HG03520 (cell line): ENCODE measurements at regions not wholly inside any gene's neighbourhood (a gene's known extent, or its start where the extent isn't known, plus 50 kb on each side); places are given as distances from the start of the nearest gene placed in this dataset.

ENCODE experiments used
- ATAC-seq: cut with Tn5 transposase; IDR thresholded peaks from one replicate; pipeline ENCODE4 v1.9.1; 2021; ENCODE audit warnings: mild to moderate bottlenecking, moderate library complexity; ENCODE audit not compliant: unreplicated experiment

DNA sequence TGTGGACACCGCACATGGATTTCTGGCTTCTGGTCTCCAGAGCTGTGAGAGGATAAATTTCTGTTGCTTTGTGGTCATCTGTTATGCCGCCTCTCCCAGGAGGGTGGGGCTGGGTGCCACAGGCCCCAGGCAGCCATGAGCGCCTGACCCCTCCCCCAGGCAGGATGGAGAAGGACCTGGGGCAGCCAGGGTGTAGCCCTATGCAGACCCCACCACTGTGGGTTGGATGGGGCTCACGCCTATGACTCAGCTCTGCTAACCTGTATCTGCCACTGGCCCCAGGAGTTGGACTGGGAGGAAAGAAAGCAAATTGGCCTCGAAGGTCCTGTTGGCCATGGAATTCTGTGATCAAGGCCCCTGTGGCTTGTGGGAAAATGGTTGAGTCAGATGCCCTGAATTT, 1351.1 kb downstream of the BRD1 start:
- no peak for ATAC-seq

- no peak for ATAC-seq
Observed at GRCh38 chr22:48475661-48476345, 1351.9 kb downstream of the BRD1 start.

- ATAC-seq: no peak
Observed at GRCh38 chr22:48474881-48475280, 1352.8 kb downstream of the BRD1 start.

- ATAC-seq: no peak
Observed at GRCh38 chr22:48473202-48473601, 1354.5 kb downstream of the BRD1 start.

GRCh38 chr22:48464246-48464645, 1363.4 kb downstream of the BRD1 start:
- no peak for ATAC-seq

- no peak for ATAC-seq
Observed at GRCh38 chr22:48459859-48460823, 1367.5 kb downstream of the BRD1 start.

GRCh38 chr22:48459259-48459658, 1368.4 kb downstream of the BRD1 start:
- no peak for ATAC-seq

- no peak for ATAC-seq
Observed at GRCh38 chr22:48456449-48456848, 1371.2 kb downstream of the BRD1 start.

DNA sequence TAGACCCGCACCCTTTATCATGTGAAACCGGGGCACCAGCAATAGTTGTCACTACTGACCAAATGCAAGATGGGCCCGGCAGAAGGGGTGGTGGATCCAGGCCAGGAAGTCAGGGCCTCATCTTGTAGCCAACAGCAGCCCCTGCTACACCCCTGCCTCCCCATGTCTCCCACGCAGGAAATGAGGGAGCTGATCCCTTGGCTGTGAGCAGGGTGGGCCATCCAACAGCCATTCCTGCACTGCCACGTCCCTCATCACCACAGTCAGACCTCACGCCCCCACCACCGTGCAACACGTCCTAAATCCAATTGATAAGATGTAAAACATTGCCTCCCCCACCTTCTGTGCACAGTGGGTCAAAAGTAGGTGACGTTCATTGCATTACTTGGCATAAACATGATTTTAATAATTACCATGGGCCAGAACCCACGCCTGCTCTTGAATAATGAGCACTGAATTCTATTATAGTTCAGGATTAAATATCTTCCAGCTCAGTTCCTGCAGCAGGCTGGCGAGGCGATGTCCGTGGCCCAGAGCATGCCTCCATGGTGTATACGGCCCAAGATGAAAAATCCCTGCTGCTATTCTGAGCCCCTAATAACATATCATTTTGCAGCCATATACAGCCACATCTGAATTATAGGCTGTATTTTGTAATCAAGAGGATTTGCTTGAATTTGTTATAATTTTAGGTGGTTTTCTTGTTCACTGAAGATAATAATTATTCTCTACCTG, 1373.8 kb downstream of the BRD1 start:
- ATAC-seq: no peak

GRCh38 chr22:48453171-48453570, 1374.5 kb downstream of the BRD1 start:
- ATAC-seq: no peak

DNA sequence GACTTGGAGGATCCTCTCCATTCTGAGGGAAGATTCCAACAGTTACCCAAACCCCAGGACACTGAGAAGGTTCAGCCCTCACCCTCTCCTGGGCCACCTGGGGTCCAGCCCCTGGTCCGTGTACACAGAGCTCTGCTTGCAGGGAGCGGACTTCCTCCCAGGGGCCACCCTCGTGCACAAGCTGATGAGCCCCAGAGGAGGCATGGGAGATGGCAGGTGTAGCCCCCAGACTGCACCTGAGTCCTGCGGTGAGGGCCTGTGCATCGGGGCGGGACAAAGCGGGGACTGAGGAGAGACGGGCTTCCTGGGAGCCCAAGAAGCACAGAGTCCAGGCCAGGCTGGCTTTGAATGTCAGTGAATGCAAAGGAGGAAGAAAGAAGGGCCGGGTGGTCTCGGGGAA, 1374.9 kb downstream of the BRD1 start:
- ATAC-seq: no peak

GRCh38 chr22:48451891-48452290, 1375.8 kb downstream of the BRD1 start:
- no peak for ATAC-seq

- no peak for ATAC-seq
Observed at GRCh38 chr22:48450188-48450825, 1377.4 kb downstream of the BRD1 start.

DNA sequence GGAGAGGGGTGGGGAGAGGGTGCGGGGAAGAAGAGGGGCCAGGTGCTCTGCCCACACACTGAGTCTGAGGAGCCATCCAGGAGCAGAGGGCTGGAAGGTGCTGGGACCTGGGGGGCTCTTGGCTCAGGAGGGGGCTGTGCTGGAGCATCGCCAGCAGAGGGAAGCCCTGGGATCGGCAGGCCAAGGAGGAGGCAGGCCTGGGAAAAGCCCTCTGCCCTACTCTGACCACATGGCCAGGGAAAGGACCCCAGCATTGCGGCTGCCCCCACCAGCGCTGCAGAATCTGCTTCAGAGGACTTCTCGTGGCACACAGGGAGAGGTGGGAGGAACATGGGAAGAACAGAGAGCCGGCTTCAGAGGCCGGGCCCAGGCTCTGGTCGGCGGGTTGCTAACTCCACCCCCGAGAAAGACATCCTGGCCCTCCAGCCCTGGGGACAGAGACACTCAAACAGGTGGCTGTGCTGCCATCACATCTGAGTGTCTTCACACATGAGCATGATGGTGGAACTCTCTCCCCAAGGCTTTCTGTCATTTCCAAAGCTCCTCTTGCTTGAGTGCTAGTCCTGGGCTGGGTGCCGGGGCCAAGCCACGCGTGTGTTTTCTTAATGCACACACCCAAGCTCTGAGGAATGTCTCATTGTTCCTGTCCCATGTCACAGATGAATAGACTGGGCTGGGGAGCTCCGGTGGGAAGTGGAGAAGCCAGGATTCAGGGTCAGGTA, 1378.0 kb downstream of the BRD1 start:
- ATAC-seq: no peak

GRCh38 chr22:48448821-48449220, 1378.9 kb downstream of the BRD1 start:
- no peak for ATAC-seq

DNA sequence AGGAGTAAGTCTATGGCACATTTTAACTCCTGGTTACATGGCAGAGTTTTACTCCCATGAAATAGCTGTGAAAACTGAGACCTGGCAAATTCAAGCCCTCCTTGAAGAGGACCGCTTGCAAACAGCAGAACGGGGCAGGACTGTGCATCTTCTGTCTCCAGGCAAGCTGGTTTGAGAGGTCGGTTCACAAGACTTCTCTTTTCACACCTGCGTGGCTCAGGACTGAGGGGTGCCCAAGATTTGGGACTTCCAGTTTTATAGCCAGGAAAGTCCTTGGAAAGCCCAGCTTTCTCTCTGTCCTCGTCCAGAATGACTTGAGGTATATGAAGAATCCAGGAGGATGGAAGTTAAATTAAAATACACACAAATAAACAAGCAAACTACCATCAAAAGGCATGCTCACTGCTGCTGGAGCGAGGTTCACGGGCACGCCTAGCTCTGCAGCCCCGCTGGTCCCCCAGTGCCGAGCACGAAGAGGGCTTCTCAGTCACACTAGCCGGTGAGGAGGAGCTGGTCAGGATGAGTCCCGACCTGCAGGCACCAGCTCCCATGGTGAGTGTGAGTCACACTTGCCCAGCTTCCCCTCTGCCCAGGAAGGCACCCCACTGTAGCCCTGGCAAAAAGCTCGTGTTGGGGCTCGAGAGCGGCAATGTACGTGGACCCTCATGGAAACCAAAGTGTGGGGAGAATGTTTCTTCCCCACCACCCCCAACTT, 1382.4 kb downstream of the BRD1 start:
- no peak for ATAC-seq

GRCh38 chr22:48444320-48445112, 1383.2 kb downstream of the BRD1 start:
- ATAC-seq: no peak

- ATAC-seq: no peak
Observed at GRCh38 chr22:48443680-48444079, 1384.0 kb downstream of the BRD1 start.

GRCh38 chr22:48442663-48443062, 1385.0 kb downstream of the BRD1 start:
- ATAC-seq: no peak
